ENCODE measurements at regions not wholly inside any gene's neighbourhood (a gene's known extent, or its start where the extent isn't known, plus 50 kb on each side); places are given as distances from the start of the nearest gene placed in this dataset.

DNA sequence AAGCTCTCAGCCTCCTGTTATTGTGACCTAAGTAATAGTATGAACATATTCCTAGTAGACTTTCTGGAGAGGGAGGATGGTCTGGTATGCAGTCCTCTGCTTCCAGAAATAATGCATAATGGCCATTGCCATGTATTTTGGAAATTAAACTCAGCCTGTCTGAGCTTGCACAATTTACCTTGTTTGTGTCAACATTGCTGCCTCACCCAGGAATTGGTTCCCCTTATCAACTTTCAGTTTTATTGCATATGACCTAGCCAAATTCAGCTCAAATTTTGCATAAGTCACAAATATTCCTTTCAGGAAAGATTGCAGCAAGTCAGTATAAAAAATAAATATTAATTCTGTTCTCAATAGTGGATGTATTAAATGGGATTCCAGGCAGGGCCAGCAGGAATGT lies 101.9 kb upstream of the SLC5A9 start:
- TF ChIP-seq CTCF (IDR thresholded peaks at IDR 0.05; ENCODE audit: low read depth, low read length, missing control alignments): no peak
- no peak overlapping the region for H3K4me3 ChIP-seq (ENCODE audit: low read depth, low read length)

DNA sequence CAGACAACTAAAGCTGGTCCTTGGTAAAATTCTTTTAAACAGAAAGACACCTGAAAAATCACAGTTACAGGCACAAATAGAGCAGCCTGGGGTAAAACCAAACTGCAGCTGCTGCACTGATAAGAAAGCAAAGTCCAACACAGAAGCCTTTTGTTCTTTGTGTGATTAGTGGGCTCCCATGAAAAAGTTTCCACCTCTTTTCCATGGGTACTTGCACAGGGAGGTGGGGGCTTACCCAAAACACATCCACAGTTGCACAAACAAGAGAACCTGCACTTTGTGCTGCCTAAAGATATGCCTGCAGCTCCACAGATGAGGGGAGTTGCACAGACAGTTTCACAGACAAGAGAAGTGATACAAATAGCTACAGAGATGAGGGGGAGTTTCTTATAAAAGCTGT lies 106.7 kb upstream of the SLC5A9 start:
- no peak for DNase-seq (ENCODE audit: low read depth)
- no peak for TF ChIP-seq CTCF (IDR thresholded peaks at IDR 0.05; ENCODE audit: low read depth, low read length, missing control alignments)

More for the DNA sequence above, 101.9 kb upstream of the SLC5A9 start:
- DNase-seq (ENCODE audit: low read depth): no peak

GRCh38 chr1:48114596-48115382 lies 107.7 kb upstream of the SLC5A9 start:
- H3K4me3 ChIP-seq (ENCODE audit: low read depth, low read length): no peak overlapping the region

More for the DNA sequence above, 106.7 kb upstream of the SLC5A9 start:
- no peak overlapping the region for H3K4me3 ChIP-seq (ENCODE audit: low read depth, low read length)

DNA sequence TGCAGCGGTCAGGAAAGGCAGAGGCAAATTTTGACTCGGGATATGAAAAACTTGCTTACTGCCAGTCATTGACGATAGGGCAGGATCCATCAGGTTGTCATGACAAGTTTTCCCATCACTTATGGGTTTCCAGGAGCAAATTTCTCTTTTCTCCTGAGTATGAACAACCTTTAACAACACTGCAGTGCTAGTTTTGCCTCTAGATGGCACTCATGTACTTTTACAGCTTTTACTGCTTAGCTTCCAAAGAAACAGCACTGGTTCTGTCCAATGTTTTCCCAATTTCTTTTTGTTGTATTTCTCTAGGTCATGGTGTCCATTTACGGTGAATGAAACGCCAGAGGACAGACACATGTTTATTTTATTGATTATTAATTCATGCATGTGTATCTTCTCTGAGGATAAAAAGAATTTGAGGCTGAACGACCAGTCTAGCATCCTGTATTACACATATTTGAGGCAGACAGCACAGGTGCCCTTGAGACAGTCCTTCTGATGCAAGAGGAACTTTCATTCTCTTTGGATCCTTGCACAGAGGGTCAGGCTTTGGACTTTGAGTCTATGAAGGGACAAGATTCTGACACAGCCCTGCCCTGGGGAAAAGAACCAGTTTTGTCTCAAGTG lies 112.3 kb upstream of the TRABD2B start:
- TF ChIP-seq CTCF (IDR thresholded peaks at IDR 0.05; ENCODE audit: low read depth, low read length, missing control alignments): peak; percentile 80
- no peak overlapping the region for H3K4me3 ChIP-seq (ENCODE audit: low read depth, low read length)
- DNase-seq (ENCODE audit: low read depth): no peak

More at GRCh38 chr1:48114596-48115382, 107.7 kb upstream of the SLC5A9 start:
- DNase-seq (ENCODE audit: low read depth): no peak
- TF ChIP-seq CTCF (IDR thresholded peaks at IDR 0.05; ENCODE audit: low read depth, low read length, missing control alignments): no peak

DNA sequence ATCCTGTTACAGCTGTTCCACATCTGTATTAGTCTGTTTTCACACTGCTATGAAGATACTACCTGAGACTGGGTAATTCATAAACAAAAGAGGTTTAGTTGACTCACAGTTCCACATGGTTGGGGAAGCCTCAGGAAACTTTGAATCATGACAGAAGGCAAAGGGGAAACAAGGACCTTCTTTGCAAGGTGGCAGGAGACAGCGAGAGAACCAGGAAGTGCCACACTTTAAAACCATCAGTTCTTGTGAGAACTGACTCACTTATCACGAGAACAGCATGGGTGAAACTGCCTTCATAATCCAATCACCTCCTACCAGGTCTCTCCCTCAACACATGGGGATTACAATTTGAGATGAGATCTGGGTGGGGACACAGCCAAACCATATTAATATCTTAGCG lies 110.3 kb upstream of the TRABD2B start:
- H3K4me3 ChIP-seq (ENCODE audit: low read depth, low read length): no peak overlapping the region
- no peak for DNase-seq (ENCODE audit: low read depth)
- TF ChIP-seq CTCF (IDR thresholded peaks at IDR 0.05; ENCODE audit: low read depth, low read length, missing control alignments): no peak

- no peak for TF ChIP-seq CTCF (IDR thresholded peaks at IDR 0.05; ENCODE audit: low read depth, low read length, missing control alignments)
- H3K4me3 ChIP-seq (ENCODE audit: low read depth, low read length): no peak overlapping the region
- DNase-seq (ENCODE audit: low read depth): no peak
Observed at GRCh38 chr1:48106049-48106448, 108.9 kb upstream of the TRABD2B start.
